Tongue (tissue), 1 donor: ENCODE measurements at regions not wholly inside any gene's neighbourhood (a gene's known extent, or its start where the extent isn't known, plus 50 kb on each side); places are given as distances from the start of the nearest gene placed in this dataset.
A peak's percentile ranks its signal among the peaks of the same experiment; 100 is the strongest.
"Not testable (repeated sequence)": the region's sequence is repeated elsewhere in the genome, so short reads cannot be mapped to it uniquely, and the experiment has no call there.

Experiments
- DNase-seq: peaks from one replicate; pipeline ENCODE4 v3.0.0-alpha.2; 2015

GRCh38 chrX:80508083-80508482 is 87.8 kb downstream of the TENT5D start:
- DNase-seq = not testable (repeated sequence)

- no peak for DNase-seq
These were observed 91.9 kb downstream of the TENT5D start for GRCh38 chrX:80511969-80512760.

GRCh38 chrX:80512924-80513323 is 92.7 kb downstream of the TENT5D start:
- DNase-seq = no peak

GRCh38 chrX:80513625-80514024 is 93.4 kb downstream of the TENT5D start:
- DNase-seq = no peak

GRCh38 chrX:80537096-80537495 is 116.8 kb downstream of the TENT5D start:
- no peak for DNase-seq

GRCh38 chrX:80550722-80551121 is 130.5 kb downstream of the TENT5D start:
- no peak for DNase-seq

GRCh38 chrX:80556148-80556547 is 135.9 kb downstream of the TENT5D start:
- no peak for DNase-seq

GRCh38 chrX:80572636-80573035 is 152.4 kb downstream of the TENT5D start:
- no peak for DNase-seq

- no peak for DNase-seq
These were observed 153.0 kb downstream of the TENT5D start for GRCh38 chrX:80573275-80573674.

GRCh38 chrX:80574486-80575086 is 154.3 kb downstream of the TENT5D start:
- not testable (repeated sequence) for DNase-seq

- DNase-seq = no peak
These were observed 156.0 kb downstream of the TENT5D start for GRCh38 chrX:80576267-80576666.

GRCh38 chrX:80576806-80577533 is 156.7 kb downstream of the TENT5D start:
- no peak for DNase-seq

- peak; percentile 33 for DNase-seq
These were observed 158.4 kb downstream of the TENT5D start for GRCh38 chrX:80578517-80579105.

GRCh38 chrX:80590992-80591391 is 170.7 kb downstream of the TENT5D start:
- DNase-seq = not testable (repeated sequence)

GRCh38 chrX:80602036-80602860 is 182.0 kb downstream of the TENT5D start:
- no peak for DNase-seq
